ENCODE measurements at regions not wholly inside any gene's neighbourhood (a gene's known extent, or its start where the extent isn't known, plus 50 kb on each side); places are given as distances from the start of the nearest gene placed in this dataset.

DNA sequence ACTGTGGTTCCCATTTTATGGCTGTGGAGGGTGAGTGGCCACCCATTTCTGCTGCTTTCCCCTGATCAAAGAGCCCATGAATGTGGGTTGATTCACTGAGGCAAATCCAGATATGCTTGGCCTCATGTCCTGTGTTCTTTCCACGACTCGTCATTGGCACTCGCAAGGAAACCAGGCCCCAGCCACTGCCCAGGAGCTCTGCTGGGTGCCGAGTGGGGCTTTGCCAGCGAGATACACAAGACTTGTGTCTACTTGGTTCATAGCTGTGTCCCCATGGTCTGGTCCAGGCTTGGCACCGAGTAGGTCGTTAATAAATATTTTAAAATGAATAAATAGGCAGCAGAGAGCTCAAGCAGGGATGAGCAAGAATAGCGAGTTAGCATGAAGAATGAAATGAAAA is 1291.5 kb downstream of the TBC1D22A start:
- TF ChIP-seq, protein P1, sequence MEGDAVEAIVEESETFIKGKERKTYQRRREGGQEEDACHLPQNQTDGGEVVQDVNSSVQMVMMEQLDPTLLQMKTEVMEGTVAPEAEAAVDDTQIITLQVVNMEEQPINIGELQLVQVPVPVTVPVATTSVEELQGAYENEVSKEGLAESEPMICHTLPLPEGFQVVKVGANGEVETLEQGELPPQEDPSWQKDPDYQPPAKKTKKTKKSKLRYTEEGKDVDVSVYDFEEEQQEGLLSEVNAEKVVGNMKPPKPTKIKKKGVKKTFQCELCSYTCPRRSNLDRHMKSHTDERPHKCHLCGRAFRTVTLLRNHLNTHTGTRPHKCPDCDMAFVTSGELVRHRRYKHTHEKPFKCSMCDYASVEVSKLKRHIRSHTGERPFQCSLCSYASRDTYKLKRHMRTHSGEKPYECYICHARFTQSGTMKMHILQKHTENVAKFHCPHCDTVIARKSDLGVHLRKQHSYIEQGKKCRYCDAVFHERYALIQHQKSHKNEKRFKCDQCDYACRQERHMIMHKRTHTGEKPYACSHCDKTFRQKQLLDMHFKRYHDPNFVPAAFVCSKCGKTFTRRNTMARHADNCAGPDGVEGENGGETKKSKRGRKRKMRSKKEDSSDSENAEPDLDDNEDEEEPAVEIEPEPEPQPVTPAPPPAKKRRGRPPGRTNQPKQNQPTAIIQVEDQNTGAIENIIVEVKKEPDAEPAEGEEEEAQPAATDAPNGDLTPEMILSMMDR (conservative IDR thresholded peaks at IDR 0.05; ENCODE audit: low read depth in 2 of 2), result no peak
- TF ChIP-seq EZH2 (IDR thresholded peaks at IDR 0.05; ENCODE audit: low read depth, unreplicated experiment), result no peak
- TF ChIP-seq EZH2phosphoT487 (IDR thresholded peaks at IDR 0.05; ENCODE audit: unreplicated experiment), result no peak
- TF ChIP-seq, protein P2, sequence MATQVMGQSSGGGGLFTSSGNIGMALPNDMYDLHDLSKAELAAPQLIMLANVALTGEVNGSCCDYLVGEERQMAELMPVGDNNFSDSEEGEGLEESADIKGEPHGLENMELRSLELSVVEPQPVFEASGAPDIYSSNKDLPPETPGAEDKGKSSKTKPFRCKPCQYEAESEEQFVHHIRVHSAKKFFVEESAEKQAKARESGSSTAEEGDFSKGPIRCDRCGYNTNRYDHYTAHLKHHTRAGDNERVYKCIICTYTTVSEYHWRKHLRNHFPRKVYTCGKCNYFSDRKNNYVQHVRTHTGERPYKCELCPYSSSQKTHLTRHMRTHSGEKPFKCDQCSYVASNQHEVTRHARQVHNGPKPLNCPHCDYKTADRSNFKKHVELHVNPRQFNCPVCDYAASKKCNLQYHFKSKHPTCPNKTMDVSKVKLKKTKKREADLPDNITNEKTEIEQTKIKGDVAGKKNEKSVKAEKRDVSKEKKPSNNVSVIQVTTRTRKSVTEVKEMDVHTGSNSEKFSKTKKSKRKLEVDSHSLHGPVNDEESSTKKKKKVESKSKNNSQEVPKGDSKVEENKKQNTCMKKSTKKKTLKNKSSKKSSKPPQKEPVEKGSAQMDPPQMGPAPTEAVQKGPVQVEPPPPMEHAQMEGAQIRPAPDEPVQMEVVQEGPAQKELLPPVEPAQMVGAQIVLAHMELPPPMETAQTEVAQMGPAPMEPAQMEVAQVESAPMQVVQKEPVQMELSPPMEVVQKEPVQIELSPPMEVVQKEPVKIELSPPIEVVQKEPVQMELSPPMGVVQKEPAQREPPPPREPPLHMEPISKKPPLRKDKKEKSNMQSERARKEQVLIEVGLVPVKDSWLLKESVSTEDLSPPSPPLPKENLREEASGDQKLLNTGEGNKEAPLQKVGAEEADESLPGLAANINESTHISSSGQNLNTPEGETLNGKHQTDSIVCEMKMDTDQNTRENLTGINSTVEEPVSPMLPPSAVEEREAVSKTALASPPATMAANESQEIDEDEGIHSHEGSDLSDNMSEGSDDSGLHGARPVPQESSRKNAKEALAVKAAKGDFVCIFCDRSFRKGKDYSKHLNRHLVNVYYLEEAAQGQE (IDR thresholded peaks at IDR 0.05; ENCODE audit: unreplicated experiment), result no peak
- no peak for TF ChIP-seq POLR2AphosphoS5 (IDR thresholded peaks at IDR 0.05; ENCODE audit: low read depth)
- TF ChIP-seq ZNF114 (CRISPR knock-in tag; IDR thresholded peaks at IDR 0.05), result no peak
- TF ChIP-seq JUNB (IDR thresholded peaks at IDR 0.05; ENCODE audit: unreplicated experiment), result no peak
- TF ChIP-seq NANOG (IDR thresholded peaks at IDR 0.05; ENCODE audit: borderline replicate concordance), result no peak
- TF ChIP-seq, protein P3, sequence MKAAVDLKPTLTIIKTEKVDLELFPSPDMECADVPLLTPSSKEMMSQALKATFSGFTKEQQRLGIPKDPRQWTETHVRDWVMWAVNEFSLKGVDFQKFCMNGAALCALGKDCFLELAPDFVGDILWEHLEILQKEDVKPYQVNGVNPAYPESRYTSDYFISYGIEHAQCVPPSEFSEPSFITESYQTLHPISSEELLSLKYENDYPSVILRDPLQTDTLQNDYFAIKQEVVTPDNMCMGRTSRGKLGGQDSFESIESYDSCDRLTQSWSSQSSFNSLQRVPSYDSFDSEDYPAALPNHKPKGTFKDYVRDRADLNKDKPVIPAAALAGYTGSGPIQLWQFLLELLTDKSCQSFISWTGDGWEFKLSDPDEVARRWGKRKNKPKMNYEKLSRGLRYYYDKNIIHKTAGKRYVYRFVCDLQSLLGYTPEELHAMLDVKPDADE (IDR thresholded peaks at IDR 0.05), result no peak

All from GM23338 (cell line).